HepG2 (cell line): ENCODE measurements at regions not wholly inside any gene's neighbourhood (a gene's known extent, or its start where the extent isn't known, plus 50 kb on each side); places are given as distances from the start of the nearest gene placed in this dataset.

Experiments used
- ATAC-seq: fragments of 200-7000 bp; cut with Tn5 transposase; 3 replicates; pipeline ENCODE4 v1.9.1; 2020; ENCODE audit warnings: mild to moderate bottlenecking, moderate library complexity
- BruUV-seq: library from RNA; stranded (reverse); fragments of 400-500 nt; replicated peaks from 2 replicates; lab custom pipeline; 2021; lab: Mats Ljungman, UMichigan
- CTCF ChIA-PET: fragments of 300-600 bp; formaldehyde crosslinking; extraction: SDS; loops from one replicate; lab custom pipeline; 2021; ENCODE audit warnings: low total read pairs, inconsistent platforms, low intra/inter-chr PET ratio; lab: Yijun Ruan, JAX
- POLR2A ChIA-PET: fragments of 350-600 bp; sonication (Branson Sonifier 250); formaldehyde crosslinking; loops from one replicate; lab custom pipeline; 2020; ENCODE audit warnings: antibody characterized with exemption, inconsistent platforms; lab: Yijun Ruan, JAX
- DNase-seq: peaks from one replicate; pipeline ENCODE4 v3.0.0-alpha.2; 2015; ENCODE audit warnings: low spot score
- FAIRE-seq: peaks from 3 replicates; lab custom pipeline; 2011; peaks lifted over from hg19 to GRCh38; lab: Jason Lieb, UNC
- H2AFZ ChIP-seq: one replicate; pipeline ENCODE4 v1.6.1; 2011; ENCODE audit warnings: low read length, inconsistent platforms
- H3K27ac ChIP-seq: fragments of 300-600 bp; 3 replicates; pipeline ENCODE4 v1.8.0; 2011; ENCODE audit warnings: mixed run types, mild to moderate bottlenecking, mixed read lengths, low read length, inconsistent platforms; ENCODE audit not compliant: insufficient read depth; ENCODE audit errors: extremely low read length
- H3K27me3 ChIP-seq, 2 experiments: fragments of 200-600 bp in 1 of 2; 2 replicates in 1 of 2; 3 replicates in 1 of 2; pipeline versions ENCODE4 v1.6.0 to v1.8.0; 2011; ENCODE audit warnings: low read length in 2 of 2, mild to moderate bottlenecking in 2 of 2, moderate library complexity in 2 of 2, inconsistent platforms in 1 of 2; ENCODE audit not compliant: insufficient read depth in 2 of 2, control insufficient read depth in 1 of 2
- H3K36me3 ChIP-seq, 2 experiments: fragments of 200-600 bp in 1 of 2; replicated peaks in 1 of 2; 2 replicates in 1 of 2; 3 replicates in 1 of 2; pipeline versions ENCODE4 v1.5.1 to v1.8.0; 2011; ENCODE audit warnings: low read length in 2 of 2, inconsistent platforms in 1 of 2; ENCODE audit not compliant: insufficient read depth in 2 of 2, control insufficient read depth in 1 of 2
- H3K4me1 ChIP-seq: 2 replicates; pipeline ENCODE4 v1.5.1; 2012; ENCODE audit warnings: low read length, inconsistent platforms; ENCODE audit not compliant: insufficient read depth
- H3K4me2 ChIP-seq: 2 replicates; pipeline ENCODE4 v1.6.0; 2011; ENCODE audit warnings: low read depth, low read length, inconsistent platforms
- H3K4me3 ChIP-seq, 3 experiments: fragments of 200-600 bp in 1 of 3; sonication (generic), shearing (Covaris generic) in 1 of 3; replicated peaks in 1 of 3; 2 replicates each; pipeline ENCODE4 v1.5.1; 2011 to 2016; ENCODE audit warnings: low read length in 3 of 3, inconsistent platforms in 2 of 3, low read depth in 2 of 3, mild to moderate bottlenecking in 2 of 3, control low read depth in 1 of 3, mixed read lengths in 1 of 3; ENCODE audit not compliant: insufficient read depth in 1 of 3
- H3K79me2 ChIP-seq: one replicate; pipeline ENCODE4 v1.6.1; 2011; ENCODE audit warnings: low read length, inconsistent platforms; ENCODE audit not compliant: insufficient read depth
- H3K9ac ChIP-seq: 2 replicates; pipeline ENCODE4 v1.6.0; 2011; ENCODE audit warnings: mild to moderate bottlenecking, low read depth, low read length, inconsistent platforms; ENCODE audit not compliant: insufficient read depth
- H3K9me3 ChIP-seq: 2 replicates; pipeline ENCODE4 v1.5.1; 2012; ENCODE audit warnings: mild to moderate bottlenecking, low read length
- H4K20me1 ChIP-seq: 2 replicates; pipeline ENCODE4 v1.6.0; 2011; ENCODE audit warnings: inconsistent platforms, mild to moderate bottlenecking, low read length, moderate library complexity; ENCODE audit not compliant: insufficient read depth
- GATA4 ChIP-seq: sonication (generic); IDR thresholded peaks from 2 replicates; pipeline ENCODE4 v1.6.1; 2016; ENCODE audit warnings: antibody characterized with exemption, low read depth, borderline replicate concordance
- JDP2 ChIP-seq: sonication (generic); formaldehyde crosslinking; IDR thresholded peaks from 2 replicates; pipeline ENCODE4 v1.8.1; 2022; ENCODE audit warnings: missing genetic modification reagents, borderline replicate concordance
- KDM5A ChIP-seq: fragments of 200-600 bp; sonication (generic); IDR thresholded peaks from 2 replicates; pipeline ENCODE4 v1.7.0; 2018; ENCODE audit warnings: antibody characterized with exemption, mild to moderate bottlenecking, low read length, borderline replicate concordance
- PAF1 ChIP-seq: IDR thresholded peaks from 2 replicates; pipeline ENCODE4 v1.6.1; 2016; ENCODE audit warnings: missing genetic modification reagents, missing compliant biosample characterization
- PITX1 ChIP-seq: sonication (generic); formaldehyde crosslinking; IDR thresholded peaks from 2 replicates; pipeline ENCODE4 v1.5.1; 2020; ENCODE audit warnings: mild to moderate bottlenecking, missing genetic modification reagents
- PRDM10 ChIP-seq: sonication (generic); formaldehyde crosslinking; IDR thresholded peaks from 2 replicates; pipeline ENCODE4 v1.4.0; 2020; ENCODE audit warnings: low read depth, missing genetic modification reagents
- TARDBP ChIP-seq: sonication (generic); formaldehyde crosslinking; IDR thresholded peaks from 2 replicates; pipeline ENCODE4 v1.8.0; 2022; ENCODE audit warnings: mild to moderate bottlenecking, missing genetic modification reagents
- TSC22D2 ChIP-seq: sonication (generic); formaldehyde crosslinking; IDR thresholded peaks from 2 replicates; pipeline ENCODE4 v1.5.1; 2020; ENCODE audit warnings: missing genetic modification reagents, mild to moderate bottlenecking, borderline replicate concordance
- UBTF ChIP-seq: sonication (generic); formaldehyde crosslinking; IDR thresholded peaks from 2 replicates; pipeline ENCODE4 v1.4.0; 2020; ENCODE audit warnings: mild to moderate bottlenecking, missing genetic modification reagents
- ZBTB34 ChIP-seq: sonication (generic); formaldehyde crosslinking; IDR thresholded peaks from 2 replicates; pipeline ENCODE4 v1.8.0; 2022; ENCODE audit warnings: mild to moderate bottlenecking, missing genetic modification reagents
- ZFY ChIP-seq: sonication (generic); formaldehyde crosslinking; IDR thresholded peaks from 2 replicates; pipeline ENCODE4 v1.4.0; 2020; ENCODE audit warnings: missing genetic modification reagents
- ZNF230 ChIP-seq: sonication (generic); formaldehyde crosslinking; IDR thresholded peaks from 2 replicates; pipeline ENCODE4 v1.4.0; 2020; ENCODE audit warnings: mild to moderate bottlenecking, missing genetic modification reagents
- ZNF326 ChIP-seq: sonication (generic); formaldehyde crosslinking; IDR thresholded peaks from 2 replicates; pipeline ENCODE4 v1.4.0; 2020; ENCODE audit warnings: missing genetic modification reagents, borderline replicate concordance
- ZNF350 ChIP-seq: sonication (generic); formaldehyde crosslinking; IDR thresholded peaks from 2 replicates; pipeline ENCODE4 v1.4.0; 2020; ENCODE audit warnings: mild to moderate bottlenecking, low read depth, missing genetic modification reagents, borderline replicate concordance
- ZNF431 ChIP-seq: sonication (generic); formaldehyde crosslinking; IDR thresholded peaks from 2 replicates; pipeline ENCODE4 v1.9.0; 2022; ENCODE audit warnings: missing genetic modification reagents, low read depth, mild to moderate bottlenecking, borderline replicate concordance
- ZNF674 ChIP-seq: sonication (generic); formaldehyde crosslinking; IDR thresholded peaks from 2 replicates; pipeline ENCODE4 v1.5.0; 2020; ENCODE audit warnings: low read depth, mild to moderate bottlenecking, missing genetic modification reagents
- ZNF792 ChIP-seq: IDR thresholded peaks from 2 replicates; pipeline ENCODE4 v1.6.1; 2016
- WGBS: methylation state at CpG from one replicate; pipeline ENCODE4 v1.1.6; 2017; ENCODE audit warnings: low lambda C conversion rate; 5-methylcytosine and 5-hydroxymethylcytosine counted together
- in situ Hi-C: cut with HindIII; loops from 2 replicates; pipeline ENCODE4 v1.10.0; 2017; ENCODE audit warnings: low pct_unique_long_range_greater_than_20kb; ENCODE audit not compliant: extremely low pct_ligation_motif_present
- intact Hi-C: fragments of 100-400 bp; cut with micrococcal nuclease; formaldehyde crosslinking; loops from one replicate; pipeline ENCODE4 v1.10.0; 2022; ENCODE audit not compliant: unreplicated experiment

- DNase-seq (no peak), ATAC-seq (no peak), FAIRE-seq (no peak)
- CTCF ChIA-PET, result no interaction called here
- Histone ChIP-seq H3K9me3 (peaks cover 88% of the 10 kb centered on the region), H4K20me1 (no peaks in the 10 kb centered on the region), H3K79me2 (no peaks in the 10 kb centered on the region), H3K27ac (no peak overlapping the region), H3K27me3 (no peaks in the 10 kb centered on the region)
- BruUV-seq, result no TSS peak
- POLR2A ChIA-PET, result no interaction called here
- no peak for TF ChIP-seq PRDM10 (CRISPR knock-in tag)
- TF ChIP-seq ZNF326 (CRISPR knock-in tag), result no peak
- TF ChIP-seq JDP2 (CRISPR knock-in tag), result no peak
- TF ChIP-seq ZNF350 (CRISPR knock-in tag), result no peak
- no peak for TF ChIP-seq ZNF674
- no peak for TF ChIP-seq UBTF (CRISPR knock-in tag)
- no peak for TF ChIP-seq ZNF230 (CRISPR knock-in tag)
- no peak for TF ChIP-seq PAF1 (CRISPR knock-in tag)
- no peak for TF ChIP-seq TSC22D2 (CRISPR knock-in tag)
- TF ChIP-seq TARDBP (CRISPR knock-in tag), result no peak
- TF ChIP-seq ZNF431 (CRISPR knock-in tag), result no peak
- TF ChIP-seq PITX1 (CRISPR knock-in tag), result no peak
- no peak for TF ChIP-seq ZFY (CRISPR knock-in tag)
- no peak for TF ChIP-seq KDM5A
- TF ChIP-seq GATA4, result no peak
- no peak for TF ChIP-seq ZBTB34 (CRISPR knock-in tag)
- TF ChIP-seq ZNF792, result no peak
- TF ChIP-seq, all 625 proteins: peak for 0
- Histone ChIP-seq H3K4me3 (no peak overlapping the region), H3K4me2 (no peak overlapping the region), H2AFZ (no peak overlapping the region), H3K9ac (no peak overlapping the region), H3K4me1 (no peaks in the 10 kb centered on the region), H3K36me3 (no peaks in the 10 kb centered on the region)
- in situ Hi-C loops (no loop called here), intact Hi-C loops (no loop called here)
- 0% methylated on average over 1 of the region's 1 CpG for WGBS
Measured at GRCh38 chr21:27129215-27129614, 162.3 kb upstream of the ADAMTS5 start.
